NCI-H2029 treated with DMSO at 0.1 percent for 48 hours (cell line): ENCODE measurements at regions not wholly inside any gene's neighbourhood (a gene's known extent, or its start where the extent isn't known, plus 50 kb on each side); places are given as distances from the start of the nearest gene placed in this dataset.
A peak's percentile ranks its signal among the peaks of the same experiment; 100 is the strongest.

ENCODE experiments used
- DNase-seq: peaks from one replicate; lab custom pipeline; 2025; lab: John Stamatoyannopoulos, UW

DNA sequence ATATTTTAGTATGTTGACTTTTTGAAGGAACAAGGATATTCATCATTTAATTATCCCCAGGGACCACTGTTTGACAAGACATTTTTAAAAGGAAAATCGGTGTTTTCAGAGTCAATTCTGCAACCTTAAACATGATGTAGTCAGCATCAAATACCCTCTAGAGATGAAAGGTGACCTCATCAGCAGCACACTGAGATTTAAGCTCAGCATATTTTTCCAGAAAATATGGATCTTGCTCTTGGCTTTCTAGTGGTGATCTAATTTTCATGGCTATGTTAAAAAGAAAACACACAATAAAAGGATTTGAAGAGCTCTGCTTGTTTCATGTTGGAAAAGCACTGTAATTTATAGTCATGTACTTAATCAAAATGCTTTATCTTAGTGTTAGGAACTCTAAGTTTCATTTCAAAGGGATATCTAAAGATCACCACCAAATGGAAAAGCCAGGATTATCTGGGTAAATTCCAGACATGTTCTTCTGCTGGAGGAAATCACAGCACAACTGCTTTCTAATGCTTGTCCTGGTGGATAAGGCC, 487.2 kb downstream of the ENC1 start:
- DNase-seq = no peak

DNA sequence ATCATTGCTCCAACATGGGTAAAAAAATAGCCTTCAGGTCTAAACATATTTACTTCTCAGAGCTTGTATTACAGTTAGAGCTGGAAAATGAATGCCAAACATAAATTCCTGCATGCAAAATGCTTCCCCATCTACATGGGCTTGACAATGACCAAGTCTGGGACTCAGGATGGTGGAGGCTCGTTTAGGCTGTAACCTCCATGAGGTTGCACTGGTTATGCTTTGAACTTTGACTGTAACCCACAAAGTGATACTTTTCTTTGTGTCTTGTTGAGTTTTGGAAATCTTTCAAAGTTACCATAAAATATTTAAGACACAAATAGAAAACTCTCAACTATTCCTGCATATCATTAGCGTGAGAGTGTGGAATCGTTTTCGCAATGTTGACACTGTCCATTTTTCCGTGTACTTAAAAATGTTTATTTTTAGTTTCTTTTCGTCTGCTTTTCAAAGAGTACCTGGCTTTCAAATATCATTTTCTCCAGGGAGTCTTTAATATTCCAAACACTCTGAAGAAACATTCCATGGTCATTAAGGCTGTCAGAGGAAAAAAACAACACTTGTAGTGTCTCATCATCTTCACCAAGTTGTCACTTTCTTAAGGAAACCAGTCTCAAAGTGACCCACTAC, 487.8 kb downstream of the ENC1 start:
- no peak for DNase-seq

DNA sequence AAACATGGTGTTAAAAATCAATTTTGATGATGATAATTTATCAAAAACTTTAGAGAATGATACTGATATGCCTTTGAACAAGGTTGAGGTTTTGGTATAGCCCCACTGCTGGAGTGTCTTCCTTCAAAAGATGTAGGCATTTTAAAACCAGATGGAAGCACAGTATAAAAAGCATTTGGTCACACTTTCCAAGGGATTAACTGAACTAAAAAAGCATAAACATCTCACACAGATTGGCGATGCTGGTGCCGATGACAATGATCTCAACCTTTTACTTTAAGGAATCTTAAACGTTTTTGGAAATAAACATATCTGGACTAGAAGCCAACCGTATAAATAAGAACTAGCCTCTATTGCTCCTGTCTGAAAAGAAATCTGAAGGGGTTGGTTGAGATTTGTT, 488.4 kb downstream of the ENC1 start:
- no peak for DNase-seq

DNA sequence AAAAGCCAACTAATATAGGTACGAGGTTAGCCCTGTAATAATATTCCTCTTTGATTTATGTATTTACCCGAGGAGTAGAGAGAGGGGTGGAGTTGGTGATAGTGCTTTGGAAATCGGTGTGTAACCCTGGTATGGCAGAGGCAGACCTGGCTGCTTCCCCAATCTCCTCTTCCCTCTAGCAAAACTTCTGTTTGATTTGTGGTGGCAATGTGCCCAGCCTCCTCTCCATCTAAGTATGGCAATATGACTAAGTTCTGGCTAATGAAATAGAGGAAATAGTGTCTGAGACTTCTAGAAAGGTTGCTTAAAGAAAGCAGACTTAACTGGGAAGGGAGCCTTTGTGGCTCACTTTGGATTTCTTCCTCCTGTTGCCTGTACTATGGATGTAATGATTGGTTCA, 491.1 kb downstream of the ENC1 start:
- DNase-seq = peak; percentile 61

DNA sequence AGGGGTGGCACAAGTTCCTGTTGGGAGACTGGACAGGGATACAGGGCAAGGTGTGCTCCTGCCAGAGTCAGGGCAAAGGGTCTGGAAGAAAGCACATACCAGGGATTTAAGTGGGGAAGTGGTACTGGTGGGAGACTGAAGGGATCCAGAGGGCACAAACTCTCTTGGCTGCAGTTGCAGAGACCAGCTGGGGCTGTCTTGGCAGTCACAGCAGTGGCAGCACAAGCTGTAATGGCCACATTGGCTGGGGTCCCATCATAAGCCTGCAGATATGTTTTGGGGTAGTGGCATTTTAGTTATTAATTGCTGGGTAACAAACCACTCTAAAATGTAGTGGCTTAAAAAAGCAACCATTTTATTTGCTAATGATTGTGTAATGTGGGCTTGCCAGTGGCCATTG, 492.2 kb downstream of the ENC1 start:
- DNase-seq = no peak

DNA sequence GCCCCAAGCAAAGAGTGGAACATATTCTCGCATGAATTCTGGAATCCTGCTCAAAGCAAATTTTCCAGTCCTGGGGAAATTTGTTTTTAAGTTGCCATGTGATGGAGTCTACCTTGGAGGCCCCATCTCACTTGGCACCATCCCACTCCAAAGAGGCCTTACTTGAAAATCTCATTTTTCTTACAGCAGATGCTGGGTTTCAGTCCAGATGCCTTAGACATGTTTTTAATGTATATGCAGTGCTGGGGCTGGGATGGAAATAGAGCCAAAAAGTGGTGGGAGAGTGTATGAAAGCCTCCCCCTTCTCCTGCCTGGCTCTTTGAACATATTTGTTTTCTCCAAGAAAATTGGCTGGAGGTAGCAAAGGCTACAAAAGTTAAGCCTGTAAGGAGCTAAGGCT, 493.7 kb downstream of the ENC1 start:
- no peak for DNase-seq

DNA sequence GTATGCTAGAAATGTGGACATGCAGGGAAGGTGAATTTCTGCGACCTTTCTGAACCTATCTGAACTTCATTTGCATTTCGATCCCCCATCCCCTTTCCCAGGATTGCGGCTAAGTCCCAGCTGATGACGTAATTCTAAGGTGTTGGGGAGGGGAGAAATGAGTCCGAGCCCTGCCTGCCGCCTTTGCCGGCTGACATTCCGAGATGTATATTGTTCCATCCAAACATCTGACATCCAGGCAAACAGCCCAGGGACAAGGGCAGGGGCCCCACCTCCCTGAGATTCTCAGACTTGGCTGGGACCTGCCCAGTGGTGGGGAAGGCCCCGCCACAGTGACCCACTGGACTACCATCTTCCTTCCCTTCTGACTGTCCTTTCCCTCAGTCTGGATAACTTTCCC, 494.6 kb downstream of the ENC1 start:
- no peak for DNase-seq

DNA sequence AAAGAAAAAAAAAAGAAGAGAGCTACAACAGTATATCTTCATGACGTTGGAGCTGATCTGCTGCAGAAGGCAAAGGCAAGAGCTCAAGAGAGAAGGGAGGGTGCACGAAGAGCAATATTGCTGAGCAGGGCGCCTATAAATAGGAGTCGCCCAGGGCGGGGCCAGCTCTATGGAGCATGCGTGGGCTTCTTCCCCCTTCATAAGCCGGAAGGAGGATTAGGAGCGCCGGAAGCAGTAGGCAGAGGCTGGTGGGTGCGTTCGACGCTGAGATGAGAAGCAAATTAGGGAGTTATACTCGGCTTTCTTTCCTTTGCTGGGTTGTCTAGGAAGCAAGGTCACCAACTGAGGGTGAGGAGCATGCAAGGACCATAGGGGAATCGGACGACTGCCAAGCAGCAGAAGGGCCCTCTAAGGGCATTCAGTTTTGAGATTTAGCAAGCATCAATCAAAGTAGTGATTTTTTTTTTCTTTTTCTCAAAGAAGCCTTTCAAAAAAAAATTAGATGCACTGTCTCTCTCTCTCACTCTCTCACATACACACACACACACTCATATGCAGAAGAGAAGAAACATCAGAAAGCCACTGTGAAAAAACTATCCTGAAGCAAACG, 496.7 kb downstream of the ENC1 start:
- DNase-seq = no peak

DNA sequence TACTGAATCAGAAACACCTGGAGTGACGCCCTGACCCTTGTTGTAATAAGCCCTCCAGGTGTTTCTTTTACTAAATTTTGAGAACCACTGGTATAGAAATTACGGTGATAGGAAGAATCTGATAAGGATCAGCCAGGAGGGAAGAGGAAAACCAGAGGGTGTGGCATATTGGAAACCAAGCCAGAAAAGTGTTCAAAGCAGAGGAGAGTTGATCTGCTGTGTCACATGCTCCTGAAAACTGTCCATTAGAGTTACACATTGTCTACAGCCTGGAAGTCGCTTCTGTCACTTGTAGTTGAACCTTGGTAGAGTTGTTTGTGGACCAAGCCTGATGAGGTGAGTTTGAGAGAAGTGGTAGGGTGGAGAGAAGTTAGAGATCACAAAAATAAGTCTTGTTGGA, 497.4 kb downstream of the ENC1 start:
- DNase-seq = no peak

DNA sequence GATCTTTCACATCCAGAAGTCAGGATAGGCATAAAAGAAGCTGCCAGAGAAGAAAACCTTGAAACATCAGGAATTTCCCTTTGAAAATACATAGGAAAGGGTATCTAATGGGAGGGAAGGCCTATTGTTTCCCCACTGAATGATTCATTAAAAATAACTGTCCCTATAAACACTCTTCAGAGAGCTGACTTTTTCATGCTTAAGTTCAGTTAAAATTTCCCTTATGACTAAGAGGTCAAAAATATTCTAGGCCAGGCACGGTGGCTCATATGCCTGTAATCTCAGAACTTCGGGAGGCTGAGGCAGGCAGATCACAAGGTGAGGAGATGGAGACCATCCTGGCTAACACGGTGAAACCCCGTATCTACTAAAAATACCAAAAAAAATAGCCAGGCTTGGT, 499.5 kb downstream of the ENC1 start:
- no peak for DNase-seq

DNA sequence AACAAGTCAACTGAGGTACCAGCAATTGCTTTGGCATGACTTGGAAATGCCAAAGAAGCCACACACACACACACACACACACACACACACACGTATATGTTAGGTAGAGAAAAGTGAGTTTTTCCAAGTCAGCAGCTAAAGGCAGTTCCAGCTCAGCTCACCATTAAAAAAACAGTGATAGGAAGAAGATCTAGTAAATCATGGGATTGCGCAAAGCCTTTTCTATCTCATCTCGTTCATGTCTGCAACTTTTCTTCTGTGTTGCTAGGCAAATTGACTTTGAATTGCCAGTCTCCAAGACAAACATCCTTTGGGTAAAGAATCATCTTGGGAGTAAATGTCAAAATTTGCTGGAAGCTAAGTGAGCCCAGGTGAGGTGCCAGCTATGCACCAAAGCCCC, 500.1 kb downstream of the ENC1 start:
- no peak for DNase-seq

DNA sequence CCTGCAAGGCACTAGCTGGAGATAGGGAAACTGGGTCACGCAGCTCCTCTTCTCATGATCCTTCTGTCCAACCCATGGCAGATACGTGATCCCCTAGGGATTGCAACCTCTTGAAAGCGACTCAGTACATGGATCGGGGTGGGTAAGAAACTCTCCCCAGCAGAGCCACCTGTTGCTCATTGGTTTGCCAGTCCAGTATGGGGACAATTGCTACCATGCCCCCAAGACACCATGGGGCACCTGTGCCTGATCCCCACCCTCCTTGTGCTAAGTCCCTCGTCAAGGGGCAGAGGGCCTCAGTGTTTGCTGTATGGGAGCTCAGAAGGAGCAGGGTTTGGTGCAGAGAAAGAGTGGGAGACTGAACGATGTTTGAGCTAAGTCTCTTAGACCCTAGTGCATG, 500.9 kb downstream of the ENC1 start:
- no peak for DNase-seq

DNA sequence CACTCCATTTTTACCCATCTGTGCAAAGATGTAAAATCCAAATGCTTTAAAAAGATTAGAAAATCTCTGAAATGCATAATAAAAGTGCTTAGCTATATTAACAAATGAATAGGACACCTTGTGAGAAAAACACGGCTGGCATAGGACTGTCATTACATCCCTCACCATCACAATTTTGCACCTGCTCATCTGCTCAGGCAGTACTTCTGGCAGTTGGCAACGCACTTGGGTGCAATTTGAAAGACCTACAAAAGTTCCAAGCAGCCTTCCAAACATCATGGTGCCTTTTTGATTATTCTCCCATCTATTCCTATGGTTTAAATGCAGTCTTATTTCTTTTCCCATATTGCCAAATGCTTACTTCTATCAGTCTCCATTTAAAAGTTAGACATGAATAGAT, 501.8 kb downstream of the ENC1 start:
- DNase-seq = no peak

DNA sequence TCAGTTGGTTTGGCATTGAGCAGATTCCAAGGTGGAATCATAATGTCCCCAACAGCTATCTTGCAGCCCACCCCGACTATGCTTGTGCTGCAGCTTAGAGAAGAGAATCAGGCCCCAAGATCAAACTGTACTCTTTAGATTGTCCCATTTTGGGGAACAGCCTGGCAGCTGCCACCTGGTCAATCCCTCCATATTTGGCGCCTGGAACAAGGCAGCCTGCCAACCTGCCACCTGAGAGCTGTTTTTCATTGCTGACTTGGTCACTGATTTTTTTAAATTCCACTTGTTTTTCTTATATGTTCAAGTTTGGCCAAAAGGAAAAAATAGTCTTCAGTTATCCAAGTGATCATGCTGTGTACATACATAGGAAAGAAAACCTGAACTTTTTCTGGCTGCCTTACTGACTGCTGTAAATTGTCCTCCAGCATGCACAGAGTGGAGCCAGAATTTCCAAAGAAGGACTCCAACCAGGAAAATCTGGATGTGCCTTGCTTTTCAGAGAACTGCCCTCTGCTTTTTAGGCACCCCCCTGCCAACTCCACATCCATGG, 504.2 kb downstream of the ENC1 start:
- DNase-seq = peak; percentile 14

DNA sequence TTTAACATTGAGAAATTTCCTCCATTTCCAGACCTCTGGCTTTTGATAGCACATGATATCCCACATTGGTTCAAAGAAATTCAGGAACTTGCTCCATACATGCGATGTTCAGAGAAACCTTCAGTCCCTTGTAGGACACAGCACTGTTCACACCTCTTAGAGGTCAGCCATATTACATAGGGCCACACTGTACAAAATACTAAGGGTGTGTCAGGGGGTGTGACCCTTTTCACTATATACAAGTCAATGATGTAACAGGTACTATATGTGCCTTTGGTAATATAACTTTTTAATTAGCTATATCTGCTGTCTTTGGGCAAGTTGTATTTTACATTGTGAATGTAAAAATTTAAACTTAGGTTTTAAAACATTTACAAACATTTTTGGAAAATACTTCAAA, 505.5 kb downstream of the ENC1 start:
- no peak for DNase-seq

DNA sequence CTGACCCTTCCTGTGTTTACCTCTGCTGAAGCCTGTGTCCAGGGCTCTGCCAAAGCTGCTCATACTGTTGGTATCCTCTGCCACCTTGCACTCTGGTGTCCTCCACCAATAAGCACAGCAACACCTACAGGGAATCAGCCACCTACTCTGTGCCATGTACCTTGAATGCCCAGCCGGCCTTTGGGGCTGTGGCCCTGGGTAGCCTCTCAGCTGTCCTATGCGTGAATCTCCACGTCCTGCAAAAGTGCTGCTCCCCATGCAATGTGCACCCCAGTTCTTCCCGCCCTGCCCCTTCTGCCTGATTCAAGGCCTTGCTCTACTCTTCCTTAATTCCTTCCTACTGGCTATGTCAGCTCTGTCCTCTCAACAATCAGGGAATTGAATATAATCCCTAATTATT, 506.5 kb downstream of the ARHGEF28 start:
- DNase-seq = no peak

DNA sequence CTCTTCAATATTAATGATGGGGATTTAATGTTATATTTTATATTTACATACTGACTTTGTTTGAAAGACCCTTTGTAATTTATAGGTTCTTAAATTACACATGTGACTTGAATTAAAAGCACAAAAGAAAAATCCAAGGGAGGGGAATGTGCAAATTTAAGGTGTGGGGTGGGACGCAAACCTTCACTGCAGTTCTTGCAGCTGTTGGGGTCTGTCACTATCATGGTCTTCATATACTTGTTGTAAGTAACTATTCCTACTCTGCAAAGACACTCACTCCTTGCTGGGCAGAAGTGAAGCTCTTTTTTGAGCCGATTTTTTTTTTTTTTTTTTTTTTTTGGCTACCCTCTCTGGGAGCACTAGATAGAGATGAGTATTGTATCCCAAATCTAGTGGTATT, 505.3 kb downstream of the ARHGEF28 start:
- DNase-seq = no peak

DNA sequence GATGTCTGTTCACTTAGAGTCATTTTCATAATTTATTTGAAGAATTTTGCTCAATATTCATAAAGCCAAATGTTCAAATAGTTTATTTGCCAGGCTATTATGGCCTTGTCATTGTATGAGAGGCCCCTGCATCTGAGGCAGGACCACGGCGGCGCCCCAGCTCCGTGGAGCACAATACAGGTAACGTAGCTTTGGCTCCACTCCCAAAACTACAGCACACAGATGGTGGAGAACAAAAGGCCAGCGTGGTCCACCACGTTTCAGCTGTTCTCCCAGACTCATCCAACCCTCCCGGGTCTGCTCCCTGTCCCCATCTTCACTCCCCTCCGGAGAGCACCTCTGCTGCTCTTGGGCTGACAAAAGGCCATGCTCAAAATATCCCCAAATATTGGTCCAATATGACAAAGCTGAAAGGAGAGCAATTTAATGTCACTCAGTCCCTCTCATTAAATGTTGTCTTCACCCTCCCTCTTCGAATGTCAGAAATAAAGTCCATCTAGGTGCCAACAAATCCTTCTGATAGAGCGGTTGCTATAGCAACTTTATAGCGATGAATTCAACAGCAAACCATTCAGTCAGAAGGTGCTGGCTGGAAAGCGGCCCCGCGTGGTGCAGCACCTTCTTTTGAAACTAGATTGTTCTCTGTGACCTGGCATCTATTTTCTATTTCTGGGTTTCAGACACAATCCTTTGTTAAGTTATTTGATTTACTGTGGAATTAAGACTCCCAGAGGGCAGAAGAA, 504.3 kb downstream of the ARHGEF28 start:
- peak; percentile 98 for DNase-seq

DNA sequence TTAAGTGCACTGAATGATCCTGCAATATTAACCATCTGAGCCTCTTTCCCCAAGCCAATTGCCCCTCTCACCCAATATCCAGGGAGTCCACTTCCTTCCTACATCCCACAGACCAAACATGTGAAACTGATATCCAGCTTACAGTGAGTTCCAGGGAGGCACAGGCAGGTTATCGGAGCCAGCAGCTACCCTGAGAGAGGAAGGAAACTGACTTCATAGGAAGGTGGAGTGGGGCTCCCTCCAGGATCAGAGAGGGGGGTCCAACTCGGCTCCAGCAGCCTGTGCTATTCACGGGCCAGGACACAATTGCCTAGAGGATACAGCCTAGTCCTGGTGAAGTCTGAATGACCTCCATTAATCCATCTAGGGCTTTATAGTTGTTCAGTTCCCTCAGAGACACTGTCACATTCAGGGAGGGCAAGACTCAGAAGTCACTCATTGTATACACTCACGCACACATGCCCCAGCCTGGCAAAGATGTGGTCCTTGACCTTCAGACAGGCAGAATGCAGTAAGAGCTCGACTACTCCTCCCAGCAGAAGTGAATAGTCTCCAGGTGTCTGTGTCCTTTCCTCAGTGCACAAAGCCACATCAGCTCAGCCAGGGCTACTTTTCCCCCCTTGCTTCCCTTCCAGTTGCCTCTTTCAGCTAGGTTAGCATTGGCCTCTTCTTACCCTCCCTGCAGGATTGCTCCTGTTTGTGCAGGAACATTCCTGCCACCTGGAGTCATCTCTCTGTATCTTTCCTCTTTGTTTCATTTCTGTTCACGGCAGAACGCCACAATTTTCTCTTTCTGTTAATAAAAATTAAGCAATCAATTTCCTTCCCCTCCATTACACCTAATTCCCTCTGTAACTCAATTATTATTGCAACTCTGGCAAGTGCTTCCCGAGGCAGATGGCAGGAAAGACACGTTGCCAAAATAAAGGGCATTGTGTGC, 501.7 kb downstream of the ARHGEF28 start:
- peak; percentile 90 for DNase-seq

DNA sequence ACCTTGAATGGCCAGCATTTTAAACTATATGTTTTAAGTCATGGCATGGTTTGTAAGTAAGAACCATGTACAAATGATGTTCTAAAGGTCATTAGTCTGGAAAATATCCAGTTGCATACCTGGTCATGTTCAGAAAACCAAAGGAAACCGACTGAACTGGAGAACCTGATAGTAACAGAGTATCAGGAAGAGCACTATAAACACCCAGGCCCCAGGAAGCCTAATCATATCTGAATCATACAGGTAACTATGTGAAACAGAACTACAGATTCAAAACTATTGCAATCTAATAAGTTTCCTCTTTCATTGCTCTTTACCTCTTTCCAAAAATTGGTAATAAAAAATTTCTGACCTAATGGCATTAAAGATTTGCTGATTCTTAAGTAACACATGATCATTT, 500.3 kb downstream of the ARHGEF28 start:
- DNase-seq = no peak

DNA sequence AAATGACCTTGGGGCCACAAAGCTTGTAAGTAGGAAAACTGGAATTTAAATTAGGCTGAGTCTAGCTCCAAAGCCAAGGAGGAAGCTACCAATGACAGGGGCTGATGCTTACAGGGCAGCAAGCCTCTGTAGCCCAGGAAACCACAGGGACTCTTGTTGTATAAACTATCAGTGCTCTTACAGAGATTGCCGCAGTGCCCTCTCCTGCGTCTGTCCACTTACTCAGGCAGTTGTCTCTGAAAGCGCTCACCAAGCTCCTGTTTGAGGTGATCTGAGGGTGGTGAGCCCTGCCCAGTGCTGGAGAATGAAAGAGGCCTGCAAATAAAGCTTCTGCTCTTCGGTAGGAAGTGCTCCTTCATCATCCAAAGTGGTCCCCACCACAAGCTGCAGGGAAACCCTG, 498.8 kb downstream of the ARHGEF28 start:
- DNase-seq = peak; percentile 21

DNA sequence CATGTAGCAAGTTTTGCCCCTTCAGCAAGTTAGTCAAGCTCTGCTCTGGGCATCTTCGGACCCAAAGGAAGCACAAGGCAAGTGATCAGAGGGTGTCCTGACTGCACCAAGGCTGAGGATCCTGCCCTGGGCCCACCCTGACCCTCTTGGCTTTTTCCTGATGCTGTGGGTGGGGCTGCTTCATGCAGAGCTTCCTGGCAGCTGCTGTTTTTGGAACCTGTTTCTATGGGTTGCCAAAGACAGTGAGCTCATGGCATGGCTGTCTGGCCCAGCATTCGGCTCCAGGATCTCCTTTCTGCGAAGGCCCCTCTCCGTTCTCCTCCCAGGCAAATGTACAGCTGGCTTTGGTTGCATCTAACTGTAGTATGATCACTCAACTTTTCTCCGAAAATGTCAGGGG, 497.9 kb downstream of the ARHGEF28 start:
- peak; percentile 15 for DNase-seq
